ENCODE measurements at regions not wholly inside any gene's neighbourhood (a gene's known extent, or its start where the extent isn't known, plus 50 kb on each side); places are given as distances from the start of the nearest gene placed in this dataset.

GRCh38 chr10:3853547-3854303 is 68.7 kb upstream of the KLF6 start:
- intact Hi-C loops (cut with DNase I): loop anchor here in 1 of 2 donors (5.0 kb wide), 1 partner anchor 71 kb away; no protein-coding TSS in a partner anchor
- DNase-seq (peak in 2 of 4 donors; percentile 64 to 65), ATAC-seq (peak; percentile 66)
- TF ChIP-seq CTCF (IDR thresholded peaks at IDR 0.05): no peak
- H3K36me3 ChIP-seq: no peaks in the 10 kb centered on the region
- no peaks in the 10 kb centered on the region for H3K27me3 ChIP-seq
- H3K4me1 ChIP-seq: peaks cover 23 to 45% of the 10 kb centered on the region in 2 donors
- H3K9me3 ChIP-seq: no peaks in the 10 kb centered on the region
- peak overlapping the region; percentile 87 to 95 for H3K27ac ChIP-seq
- no peak overlapping the region for H3K4me3 ChIP-seq

GRCh38 chr10:3853016-3853415 is 68.0 kb upstream of the KLF6 start:
- no peaks in the 10 kb centered on the region for H3K27me3 ChIP-seq
- no peaks in the 10 kb centered on the region for H3K36me3 ChIP-seq
- intact Hi-C loops (cut with DNase I): loop anchor here in 1 of 2 donors (5.0 kb wide), 1 partner anchor 71 kb away; no protein-coding TSS in a partner anchor
- DNase-seq (peak in 1 of 4 donors; percentile 79), ATAC-seq (no peak)
- H3K4me1 ChIP-seq: peaks cover 26 to 52% of the 10 kb centered on the region in 2 donors
- no peaks in the 10 kb centered on the region for H3K9me3 ChIP-seq
- no peak overlapping the region for H3K4me3 ChIP-seq
- peak overlapping the region; percentile 87 to 95 for H3K27ac ChIP-seq
- no peak for TF ChIP-seq CTCF (IDR thresholded peaks at IDR 0.05)

GRCh38 chr10:3852147-3852904 is 67.3 kb upstream of the KLF6 start:
- intact Hi-C loops (cut with DNase I): loop anchor here in 1 of 2 donors (5.0 kb wide), 1 partner anchor 70 kb away; no protein-coding TSS in a partner anchor
- Histone ChIP-seq H3K27ac (peak overlapping the region; percentile 87 to 95), H3K36me3 (no peaks in the 10 kb centered on the region), H3K4me1 (peaks cover 26 to 53% of the 10 kb centered on the region in 2 donors), H3K4me3 (no peak overlapping the region), H3K27me3 (no peaks in the 10 kb centered on the region), H3K9me3 (no peaks in the 10 kb centered on the region)
- DNase-seq (peak in 3 of 4 donors; percentile 85 to 90 (median 86)), ATAC-seq (peak; percentile 77)
- TF ChIP-seq CTCF (IDR thresholded peaks at IDR 0.05): no peak

GRCh38 chr10:3850999-3851937 is 66.3 kb upstream of the KLF6 start:
- no peaks in the 10 kb centered on the region for H3K27me3 ChIP-seq
- H3K4me3 ChIP-seq: no peak overlapping the region
- ATAC-seq: peak; percentile 17
- H3K9me3 ChIP-seq: no peaks in the 10 kb centered on the region
- intact Hi-C loops (cut with DNase I): loop anchor here in 1 of 2 donors (5.0 kb wide), 1 partner anchor 69 kb away; no protein-coding TSS in a partner anchor
- no peak for DNase-seq
- TF ChIP-seq CTCF (IDR thresholded peaks at IDR 0.05): no peak
- peaks cover 26 to 53% of the 10 kb centered on the region in 2 donors for H3K4me1 ChIP-seq
- H3K36me3 ChIP-seq: no peaks in the 10 kb centered on the region
- peak overlapping the region; percentile 87 to 95 for H3K27ac ChIP-seq

Measured in left lung (tissue), 4 donors.